ENCODE measurements at regions not wholly inside any gene's neighbourhood (a gene's known extent, or its start where the extent isn't known, plus 50 kb on each side); places are given as distances from the start of the nearest gene placed in this dataset.
"Not testable (repeated sequence)": the region's sequence is repeated elsewhere in the genome, so short reads cannot be mapped to it uniquely, and the experiment has no call there.

DNA sequence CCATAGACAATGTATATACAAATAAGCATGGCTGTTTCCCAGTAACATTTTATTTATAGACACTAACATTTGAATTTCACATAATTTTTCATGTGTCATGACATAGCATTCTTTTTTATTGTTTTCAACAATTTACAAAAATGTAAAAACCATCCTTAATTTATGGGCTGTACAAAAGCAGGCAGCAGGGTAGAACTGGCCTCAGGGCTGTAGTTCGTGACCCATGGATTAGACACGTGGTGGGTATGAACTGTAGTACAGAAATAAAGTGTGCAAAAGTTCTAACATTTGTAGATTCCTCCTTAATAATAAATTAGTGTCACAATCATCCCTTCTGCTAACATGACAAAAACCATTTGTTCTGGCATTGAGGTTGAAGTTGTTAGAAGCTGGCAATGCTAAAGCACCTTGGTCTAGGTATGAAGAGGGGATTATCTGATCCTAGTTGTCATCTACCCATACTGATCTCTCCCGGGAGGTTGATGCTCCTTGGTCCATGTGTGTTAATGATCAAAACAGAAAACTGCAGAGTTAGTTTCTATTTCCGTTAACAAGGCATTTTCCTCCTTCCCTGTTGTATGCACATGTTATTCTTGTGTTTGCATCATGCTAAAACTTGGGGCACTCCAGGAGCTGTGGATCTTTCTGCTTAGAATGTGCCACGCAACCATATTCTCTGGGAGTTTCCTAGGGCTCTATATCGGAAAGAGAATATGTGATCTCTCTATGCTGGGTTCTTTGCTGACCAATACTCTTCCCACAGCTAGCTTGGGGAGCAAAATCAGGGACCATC, 917.6 kb downstream of the TLE1 start:
- TF ChIP-seq, protein P1, sequence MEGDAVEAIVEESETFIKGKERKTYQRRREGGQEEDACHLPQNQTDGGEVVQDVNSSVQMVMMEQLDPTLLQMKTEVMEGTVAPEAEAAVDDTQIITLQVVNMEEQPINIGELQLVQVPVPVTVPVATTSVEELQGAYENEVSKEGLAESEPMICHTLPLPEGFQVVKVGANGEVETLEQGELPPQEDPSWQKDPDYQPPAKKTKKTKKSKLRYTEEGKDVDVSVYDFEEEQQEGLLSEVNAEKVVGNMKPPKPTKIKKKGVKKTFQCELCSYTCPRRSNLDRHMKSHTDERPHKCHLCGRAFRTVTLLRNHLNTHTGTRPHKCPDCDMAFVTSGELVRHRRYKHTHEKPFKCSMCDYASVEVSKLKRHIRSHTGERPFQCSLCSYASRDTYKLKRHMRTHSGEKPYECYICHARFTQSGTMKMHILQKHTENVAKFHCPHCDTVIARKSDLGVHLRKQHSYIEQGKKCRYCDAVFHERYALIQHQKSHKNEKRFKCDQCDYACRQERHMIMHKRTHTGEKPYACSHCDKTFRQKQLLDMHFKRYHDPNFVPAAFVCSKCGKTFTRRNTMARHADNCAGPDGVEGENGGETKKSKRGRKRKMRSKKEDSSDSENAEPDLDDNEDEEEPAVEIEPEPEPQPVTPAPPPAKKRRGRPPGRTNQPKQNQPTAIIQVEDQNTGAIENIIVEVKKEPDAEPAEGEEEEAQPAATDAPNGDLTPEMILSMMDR (conservative IDR thresholded peaks at IDR 0.05; ENCODE audit: low read depth): no peak
- ChIA-PET POLR2A (ENCODE audit: low non-redundant PET) (no interaction called here), CTCF (interaction anchor here (0.5 to 1.3 kb wide), 3 partner anchors 11 to 62 kb away, joined by 3 to 4 read pairs (median 4); no protein-coding TSS in a partner anchor)
- no peak for DNase-seq (ENCODE audit: low spot score)
- H3K27ac ChIP-seq: no peak overlapping the region

GRCh38 chr9:80763536-80763935, 925.8 kb downstream of the TLE1 start:
- TF ChIP-seq, protein P1 (conservative IDR thresholded peaks at IDR 0.05; ENCODE audit: low read depth): no peak
- ChIA-PET CTCF (interaction anchor here (0.7 kb wide), 1 partner anchor 12 kb away, joined by 3 read pairs; no protein-coding TSS in a partner anchor), POLR2A (ENCODE audit: low non-redundant PET) (no interaction called here)
- no peak overlapping the region for H3K27ac ChIP-seq
- DNase-seq (ENCODE audit: low spot score): no peak

GRCh38 chr9:80755586-80755985, 933.8 kb downstream of the TLE1 start:
- no peak overlapping the region for H3K27ac ChIP-seq
- POLR2A ChIA-PET (ENCODE audit: low non-redundant PET): interaction anchor here (0.7 kb wide), 1 partner anchor 199 kb away, joined by 3 read pairs; no protein-coding TSS in a partner anchor
- TF ChIP-seq, protein P1 (conservative IDR thresholded peaks at IDR 0.05; ENCODE audit: low read depth): no peak
- DNase-seq (ENCODE audit: low spot score): no peak
- CTCF ChIA-PET: no interaction called here

DNA sequence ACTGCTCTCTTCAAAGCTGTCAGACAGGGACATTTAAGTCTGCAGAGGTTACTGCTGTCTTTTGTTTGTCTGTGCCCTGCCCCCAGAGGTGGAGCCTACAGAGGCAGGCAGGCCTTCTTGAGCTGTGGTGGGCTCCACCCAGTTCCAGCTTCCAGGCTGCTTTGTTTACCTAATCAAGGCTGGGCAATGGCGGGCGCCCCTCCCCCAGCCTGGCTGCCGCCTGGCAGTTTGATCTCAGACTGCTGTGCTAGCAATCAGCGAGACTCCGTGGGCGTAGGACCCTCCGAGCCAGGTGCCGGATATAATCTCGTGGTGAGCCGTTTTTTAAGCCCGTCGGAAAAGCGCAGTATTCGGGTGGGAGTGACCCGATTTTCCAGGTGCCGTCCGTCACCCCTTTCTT, 942.3 kb downstream of the TLE1 start:
- DNase-seq (ENCODE audit: low spot score); H3K27ac ChIP-seq; POLR2A ChIA-PET (ENCODE audit: low non-redundant PET); CTCF ChIA-PET: not testable (repeated sequence)

DNA sequence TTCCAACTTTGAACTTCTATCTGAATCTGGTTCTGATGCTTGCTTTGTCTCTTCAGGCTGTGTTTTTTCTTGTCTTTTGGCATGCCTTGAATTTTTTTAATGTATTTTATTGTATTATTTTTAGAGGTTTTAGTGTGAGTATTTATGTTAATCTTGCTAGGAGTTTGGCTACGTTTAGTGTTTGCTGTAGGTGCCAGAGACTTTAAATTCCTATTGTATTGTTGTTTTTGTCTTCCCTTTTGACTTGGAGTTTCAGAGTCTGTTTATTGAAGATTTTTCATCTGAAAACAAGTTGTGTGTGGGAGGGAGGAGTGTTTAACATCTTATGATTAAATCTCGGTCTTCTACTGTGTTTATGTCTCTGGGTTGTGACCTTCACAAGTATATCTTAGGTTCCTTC, 956.8 kb downstream of the TLE1 start:
- TF ChIP-seq, protein P1 (conservative IDR thresholded peaks at IDR 0.05; ENCODE audit: low read depth): no peak
- no peak overlapping the region for H3K27ac ChIP-seq
- DNase-seq (ENCODE audit: low spot score): no peak
- CTCF ChIA-PET: no interaction called here
- POLR2A ChIA-PET (ENCODE audit: low non-redundant PET): no interaction called here

DNA sequence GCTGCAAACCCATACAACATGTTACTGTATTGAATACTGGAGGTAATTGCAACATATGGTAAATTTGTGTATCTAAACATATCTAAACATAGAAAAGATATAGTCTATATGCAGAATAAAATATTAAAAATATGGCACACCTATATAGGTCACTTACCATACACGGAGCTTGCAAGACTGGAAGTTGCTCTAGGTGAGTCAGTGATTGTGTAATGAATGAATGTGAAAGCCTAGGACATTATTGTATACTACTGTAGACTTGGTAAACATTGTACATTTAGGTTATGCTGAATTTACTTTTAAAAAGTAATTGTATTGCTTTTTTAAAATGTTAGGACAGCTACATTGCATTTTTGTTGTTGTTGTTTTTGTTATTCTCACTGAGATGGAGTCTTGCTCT, 968.8 kb downstream of the TLE1 start:
- CTCF ChIA-PET: no interaction called here
- POLR2A ChIA-PET (ENCODE audit: low non-redundant PET): no interaction called here
- no peak overlapping the region for H3K27ac ChIP-seq
- TF ChIP-seq, protein P1 (conservative IDR thresholded peaks at IDR 0.05; ENCODE audit: low read depth): no peak
- DNase-seq (ENCODE audit: low spot score): no peak

DNA sequence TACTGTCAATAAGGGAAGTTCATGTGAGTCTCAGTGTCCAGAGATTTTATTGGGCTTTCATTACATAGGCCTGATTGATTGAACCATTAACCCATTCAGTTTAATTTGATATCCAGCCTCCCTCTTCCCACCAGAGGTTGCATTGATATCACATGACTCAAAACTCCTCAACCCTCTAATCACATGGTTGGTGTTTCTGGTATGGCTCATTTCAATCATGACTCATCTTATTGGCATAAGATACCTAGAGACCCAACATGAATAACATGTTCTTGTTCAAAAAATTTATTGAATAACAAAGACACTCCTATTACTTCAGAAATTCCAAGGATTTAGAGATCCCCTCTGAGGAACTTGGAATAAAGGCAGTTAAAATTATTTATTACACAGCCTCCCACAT, 982.2 kb downstream of the TLE1 start:
- no peak overlapping the region for H3K27ac ChIP-seq
- POLR2A ChIA-PET (ENCODE audit: low non-redundant PET): no interaction called here
- peak; percentile 44 for DNase-seq (ENCODE audit: low spot score)

More for the DNA sequence above, 982.2 kb downstream of the TLE1 start:
- CTCF ChIA-PET: no interaction called here
- TF ChIP-seq, protein P1 (conservative IDR thresholded peaks at IDR 0.05; ENCODE audit: low read depth): no peak
